ENCODE measurements at regions not wholly inside any gene's neighbourhood (a gene's known extent, or its start where the extent isn't known, plus 50 kb on each side); places are given as distances from the start of the nearest gene placed in this dataset.

DNA sequence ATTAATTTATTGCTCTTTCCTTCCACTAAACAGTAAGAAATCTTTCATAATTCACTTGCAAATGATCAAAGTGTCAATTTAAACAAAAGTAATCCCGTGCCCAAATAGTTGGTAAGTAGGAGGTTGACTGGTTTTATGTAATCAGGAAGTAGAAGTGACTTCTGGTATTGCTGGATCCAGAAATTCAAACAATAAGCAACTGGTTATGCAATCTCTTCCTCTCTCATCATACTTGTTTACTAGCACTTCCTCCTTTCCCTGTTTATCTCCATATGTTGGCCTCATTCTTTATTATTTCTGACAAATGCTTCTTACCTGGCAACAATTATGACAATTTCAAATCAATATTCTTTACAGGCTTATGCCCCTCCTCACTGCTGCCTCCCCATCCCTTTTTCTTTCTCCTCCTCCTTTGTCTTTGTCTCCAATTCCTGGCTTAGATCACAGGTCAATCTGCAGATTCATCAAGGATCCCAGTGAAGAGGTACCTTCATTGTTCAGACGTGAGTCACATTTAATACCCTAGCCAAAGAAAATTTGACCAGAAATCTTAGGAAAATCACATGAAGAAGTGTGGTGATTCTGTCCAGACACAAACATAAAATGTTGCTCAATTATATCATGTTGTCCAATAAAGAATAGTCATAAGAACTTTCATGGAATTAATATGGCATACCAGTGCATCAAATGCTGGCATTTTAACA lies 323.2 kb upstream of the PCDH7 start:
- Histone ChIP-seq H3K18ac (ENCODE audit: extremely low read depth, low read length) (no peak overlapping the region), H3K27ac (ENCODE audit: low read depth, low read length) (no peak overlapping the region), H2BK5ac (ENCODE audit: low read depth, low read length) (no peak overlapping the region), H3K36me3 (ENCODE audit: control insufficient read depth in 2 of 4, insufficient read depth in 4 of 4, low read length in 3 of 4) (no peaks in the 10 kb centered on the region), H2BK15ac (ENCODE audit: low read length) (no peak overlapping the region), H4K20me1 (replicated peaks in 1 of 2; ENCODE audit: control insufficient read depth in 1 of 2, insufficient read depth in 2 of 2, low read length in 2 of 2) (no peaks in the 10 kb centered on the region), H3K4me1 (replicated peaks in 1 of 4; ENCODE audit: control insufficient read depth in 3 of 4, insufficient read depth in 4 of 4, low read length in 3 of 4) (no peaks in the 10 kb centered on the region; a peak in 1 of 7 replicates), H3K23ac (ENCODE audit: insufficient read length) (no peak overlapping the region), H3K79me2 (ENCODE audit: control insufficient read depth in 1 of 2, insufficient read depth in 2 of 2, low read length in 2 of 2) (no peaks in the 10 kb centered on the region), H4K5ac (ENCODE audit: insufficient read length, low read depth, low read length) (no peak overlapping the region), H4K8ac (ENCODE audit: extremely low read depth, insufficient read depth, low read length) (no peak overlapping the region), H3K14ac (ENCODE audit: insufficient read length) (no peak overlapping the region), H2AK5ac (ENCODE audit: low read depth, low read length) (no peak overlapping the region), H3K4me2 (ENCODE audit: insufficient read depth in 1 of 2, low read depth in 2 of 2, low read length in 2 of 2) (no peak overlapping the region), H3K9me3 (ENCODE audit: insufficient read depth in 2 of 2, low read depth in 1 of 2, low read length in 1 of 2) (peaks cover 5 to 6% of the 10 kb centered on the region in 2 experiments; a peak in 2 of 4 replicates), H3K9ac (replicated peaks in 1 of 4; ENCODE audit: extremely low read depth in 1 of 4, low read depth in 3 of 4, low read length in 3 of 4) (no peak overlapping the region), H2BK12ac (ENCODE audit: low read depth, low read length) (no peak overlapping the region), H3K23me2 (ENCODE audit: low read depth, low read length) (no peaks in the 10 kb centered on the region), H3K4ac (replicated peaks; ENCODE audit: insufficient read length, low read depth, low read length) (no peak overlapping the region), H3K27me3 (replicated peaks in 1 of 4; ENCODE audit: control insufficient read depth in 3 of 4, extremely low read depth in 1 of 4, insufficient read depth in 3 of 4, low read length in 3 of 4) (no peaks in the 10 kb centered on the region), H2BK20ac (ENCODE audit: low read length) (no peak overlapping the region), H3K79me1 (ENCODE audit: low read depth, low read length) (no peaks in the 10 kb centered on the region), H2AFZ (ENCODE audit: low read length) (no peak overlapping the region), H3K4me3 (ENCODE audit: extremely low read depth in 1 of 4, insufficient read depth in 2 of 4, low read depth in 3 of 4, low read length in 4 of 4) (no peak overlapping the region), H2BK120ac (replicated peaks; ENCODE audit: low read depth, low read length) (no peak overlapping the region), H4K91ac (replicated peaks; ENCODE audit: insufficient read length, low read length) (no peak overlapping the region), H3K56ac (replicated peaks; ENCODE audit: insufficient read length, low read depth, low read length) (no peak overlapping the region)
- ChIA-PET POLR2A (ENCODE audit: partially characterized antibody) (no interaction called here), CTCF (ENCODE audit: partially characterized antibody) (no interaction called here)
- FAIRE-seq (no peak), DNase-seq (ENCODE audit: low read depth in 1 of 2, low spot score in 2 of 2) (no peak)
- WGBS, 2 experiments (ENCODE audit: extremely low coverage in 1 of 2, insufficient coverage in 1 of 2, insufficient read length in 1 of 2, insufficient replicate concordance in 2 of 2, low coverage in 1 of 2, low lambda C conversion rate in 2 of 2, missing lambda C conversion rate in 1 of 2), result 82% methylated on average over 2 of the region's 2 CpGs; no CpG with 5 or more reads in 1 of the 2 experiments
- TF ChIP-seq, protein P1, sequence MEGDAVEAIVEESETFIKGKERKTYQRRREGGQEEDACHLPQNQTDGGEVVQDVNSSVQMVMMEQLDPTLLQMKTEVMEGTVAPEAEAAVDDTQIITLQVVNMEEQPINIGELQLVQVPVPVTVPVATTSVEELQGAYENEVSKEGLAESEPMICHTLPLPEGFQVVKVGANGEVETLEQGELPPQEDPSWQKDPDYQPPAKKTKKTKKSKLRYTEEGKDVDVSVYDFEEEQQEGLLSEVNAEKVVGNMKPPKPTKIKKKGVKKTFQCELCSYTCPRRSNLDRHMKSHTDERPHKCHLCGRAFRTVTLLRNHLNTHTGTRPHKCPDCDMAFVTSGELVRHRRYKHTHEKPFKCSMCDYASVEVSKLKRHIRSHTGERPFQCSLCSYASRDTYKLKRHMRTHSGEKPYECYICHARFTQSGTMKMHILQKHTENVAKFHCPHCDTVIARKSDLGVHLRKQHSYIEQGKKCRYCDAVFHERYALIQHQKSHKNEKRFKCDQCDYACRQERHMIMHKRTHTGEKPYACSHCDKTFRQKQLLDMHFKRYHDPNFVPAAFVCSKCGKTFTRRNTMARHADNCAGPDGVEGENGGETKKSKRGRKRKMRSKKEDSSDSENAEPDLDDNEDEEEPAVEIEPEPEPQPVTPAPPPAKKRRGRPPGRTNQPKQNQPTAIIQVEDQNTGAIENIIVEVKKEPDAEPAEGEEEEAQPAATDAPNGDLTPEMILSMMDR (IDR thresholded peaks at IDR 0.05; ENCODE audit: control extremely low read depth in 1 of 3, insufficient read depth in 1 of 3, low read depth in 1 of 3, low read length in 3 of 3), result no peak
- no peak for TF ChIP-seq RAD21 (IDR thresholded peaks at IDR 0.05 in 1 of 2, conservative IDR thresholded peaks at IDR 0.05 in 1 of 2; ENCODE audit: low read depth in 2 of 2, low read length in 2 of 2)
- no peak for TF ChIP-seq EP300 (IDR thresholded peaks at IDR 0.05; ENCODE audit: borderline replicate concordance in 1 of 2, low read depth in 2 of 2, low read length in 2 of 2)
- no peak for TF ChIP-seq BACH1 (IDR thresholded peaks at IDR 0.05; ENCODE audit: low read length)
- TF ChIP-seq RBBP5 (IDR thresholded peaks at IDR 0.05; ENCODE audit: borderline replicate concordance, low read depth, low read length), result no peak
- TF ChIP-seq TAF1 (IDR thresholded peaks at IDR 0.05; ENCODE audit: low read depth, low read length), result no peak
- TF ChIP-seq, protein P2, sequence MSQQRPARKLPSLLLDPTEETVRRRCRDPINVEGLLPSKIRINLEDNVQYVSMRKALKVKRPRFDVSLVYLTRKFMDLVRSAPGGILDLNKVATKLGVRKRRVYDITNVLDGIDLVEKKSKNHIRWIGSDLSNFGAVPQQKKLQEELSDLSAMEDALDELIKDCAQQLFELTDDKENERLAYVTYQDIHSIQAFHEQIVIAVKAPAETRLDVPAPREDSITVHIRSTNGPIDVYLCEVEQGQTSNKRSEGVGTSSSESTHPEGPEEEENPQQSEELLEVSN (IDR thresholded peaks at IDR 0.05), result no peak
- TF ChIP-seq, protein P3, sequence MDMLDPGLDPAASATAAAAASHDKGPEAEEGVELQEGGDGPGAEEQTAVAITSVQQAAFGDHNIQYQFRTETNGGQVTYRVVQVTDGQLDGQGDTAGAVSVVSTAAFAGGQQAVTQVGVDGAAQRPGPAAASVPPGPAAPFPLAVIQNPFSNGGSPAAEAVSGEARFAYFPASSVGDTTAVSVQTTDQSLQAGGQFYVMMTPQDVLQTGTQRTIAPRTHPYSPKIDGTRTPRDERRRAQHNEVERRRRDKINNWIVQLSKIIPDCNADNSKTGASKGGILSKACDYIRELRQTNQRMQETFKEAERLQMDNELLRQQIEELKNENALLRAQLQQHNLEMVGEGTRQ (IDR thresholded peaks at IDR 0.05; ENCODE audit: low read length), result no peak
